ENCODE measurements at regions not wholly inside any gene's neighbourhood (a gene's known extent, or its start where the extent isn't known, plus 50 kb on each side); places are given as distances from the start of the nearest gene placed in this dataset.

DNA sequence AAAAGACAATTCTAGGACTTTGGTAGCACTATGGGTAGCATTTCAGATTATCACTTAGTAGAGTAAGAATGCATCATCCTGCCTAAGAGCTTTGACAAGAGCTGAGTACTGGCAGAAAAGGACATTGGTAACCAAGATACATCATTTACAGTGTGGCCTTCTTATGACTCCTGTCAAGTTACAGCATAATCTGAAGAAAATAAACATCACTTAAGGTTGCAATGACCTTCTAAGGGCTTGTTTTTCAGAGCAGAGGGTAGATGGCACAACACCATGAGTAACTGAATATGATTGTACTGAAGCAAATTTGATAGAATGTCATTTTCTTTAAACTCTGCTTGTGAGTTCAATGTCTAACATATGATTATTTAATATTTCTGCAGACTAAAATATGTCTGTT is 822.6 kb downstream of the TBC1D32 start:
- no peak overlapping the region for H3K4me3 ChIP-seq (ENCODE audit: control insufficient read depth, low read depth, low read length)
- TF ChIP-seq, protein P1, sequence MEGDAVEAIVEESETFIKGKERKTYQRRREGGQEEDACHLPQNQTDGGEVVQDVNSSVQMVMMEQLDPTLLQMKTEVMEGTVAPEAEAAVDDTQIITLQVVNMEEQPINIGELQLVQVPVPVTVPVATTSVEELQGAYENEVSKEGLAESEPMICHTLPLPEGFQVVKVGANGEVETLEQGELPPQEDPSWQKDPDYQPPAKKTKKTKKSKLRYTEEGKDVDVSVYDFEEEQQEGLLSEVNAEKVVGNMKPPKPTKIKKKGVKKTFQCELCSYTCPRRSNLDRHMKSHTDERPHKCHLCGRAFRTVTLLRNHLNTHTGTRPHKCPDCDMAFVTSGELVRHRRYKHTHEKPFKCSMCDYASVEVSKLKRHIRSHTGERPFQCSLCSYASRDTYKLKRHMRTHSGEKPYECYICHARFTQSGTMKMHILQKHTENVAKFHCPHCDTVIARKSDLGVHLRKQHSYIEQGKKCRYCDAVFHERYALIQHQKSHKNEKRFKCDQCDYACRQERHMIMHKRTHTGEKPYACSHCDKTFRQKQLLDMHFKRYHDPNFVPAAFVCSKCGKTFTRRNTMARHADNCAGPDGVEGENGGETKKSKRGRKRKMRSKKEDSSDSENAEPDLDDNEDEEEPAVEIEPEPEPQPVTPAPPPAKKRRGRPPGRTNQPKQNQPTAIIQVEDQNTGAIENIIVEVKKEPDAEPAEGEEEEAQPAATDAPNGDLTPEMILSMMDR (IDR thresholded peaks at IDR 0.05; ENCODE audit: control insufficient read depth, insufficient read depth, low read depth, low read length, missing control alignments) = no peak
- DNase-seq (ENCODE audit: low read depth) = no peak

DNA sequence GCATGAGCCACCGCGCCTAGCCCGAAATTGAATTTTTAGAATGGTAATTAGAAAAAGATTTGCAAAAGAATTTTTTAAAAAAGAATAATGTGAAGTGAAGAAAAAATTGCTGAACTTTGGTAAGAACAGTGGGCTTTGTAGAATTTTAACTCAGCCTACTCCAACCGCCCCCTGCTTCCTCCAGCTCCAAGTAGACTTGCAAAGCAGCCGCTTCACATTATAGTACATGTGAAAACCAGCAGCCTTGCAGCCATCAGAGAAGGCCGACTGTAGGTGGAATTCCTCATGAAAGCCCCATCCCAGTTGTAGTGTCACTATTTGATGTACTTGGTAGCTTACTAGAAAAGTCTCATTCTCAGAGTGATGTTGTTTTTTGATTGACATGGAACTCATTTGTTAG is 835.6 kb downstream of the TBC1D32 start:
- DNase-seq (ENCODE audit: low read depth) = no peak
- no peak overlapping the region for H3K4me3 ChIP-seq (ENCODE audit: control insufficient read depth, low read depth, low read length)
- TF ChIP-seq, protein P1 (IDR thresholded peaks at IDR 0.05; ENCODE audit: control insufficient read depth, insufficient read depth, low read depth, low read length, missing control alignments) = no peak

DNA sequence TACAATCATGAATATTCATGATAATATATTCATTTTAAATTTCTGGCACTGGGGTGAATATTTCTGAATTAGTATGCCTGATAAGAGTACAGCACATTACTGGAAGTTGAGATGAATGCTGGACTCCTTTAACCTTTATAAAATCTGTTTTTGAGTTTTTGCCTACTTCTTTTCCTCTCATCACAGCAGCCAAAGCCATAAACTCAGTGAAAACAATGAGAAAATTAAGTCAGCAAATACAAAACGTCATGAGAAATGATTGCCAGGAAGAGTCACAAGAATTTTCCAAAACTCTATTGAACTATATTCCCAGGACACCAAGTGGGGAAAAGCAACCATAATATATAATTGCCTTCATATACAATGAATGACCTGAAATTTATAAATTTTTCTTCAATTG is 837.6 kb downstream of the TBC1D32 start:
- TF ChIP-seq, protein P1 (IDR thresholded peaks at IDR 0.05; ENCODE audit: control insufficient read depth, insufficient read depth, low read depth, low read length, missing control alignments) = no peak
- H3K4me3 ChIP-seq (ENCODE audit: control insufficient read depth, low read depth, low read length) = no peak overlapping the region
- DNase-seq (ENCODE audit: low read depth) = no peak

DNA sequence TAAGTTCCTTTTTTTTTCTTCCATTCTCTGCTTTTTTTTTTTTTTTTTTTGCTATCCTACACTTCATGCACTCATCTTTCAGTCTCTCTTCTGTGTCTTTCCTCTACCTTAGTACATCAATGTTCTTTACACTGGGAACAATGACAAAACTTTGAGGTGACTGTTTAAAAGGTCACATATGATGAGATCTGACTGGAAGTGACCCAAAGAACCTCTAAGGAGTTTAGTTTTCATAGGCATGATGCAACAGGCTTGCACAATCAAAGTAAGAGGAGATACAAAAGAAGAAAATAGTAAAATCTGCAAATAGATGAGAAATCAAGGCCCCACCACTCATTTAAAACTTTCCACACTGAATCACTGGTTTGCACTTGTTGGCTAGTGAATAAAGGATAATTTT is 840.8 kb downstream of the TBC1D32 start:
- DNase-seq (ENCODE audit: low read depth) = no peak
- TF ChIP-seq, protein P1 (IDR thresholded peaks at IDR 0.05; ENCODE audit: control insufficient read depth, insufficient read depth, low read depth, low read length, missing control alignments) = no peak
- no peak overlapping the region for H3K4me3 ChIP-seq (ENCODE audit: control insufficient read depth, low read depth, low read length)

DNA sequence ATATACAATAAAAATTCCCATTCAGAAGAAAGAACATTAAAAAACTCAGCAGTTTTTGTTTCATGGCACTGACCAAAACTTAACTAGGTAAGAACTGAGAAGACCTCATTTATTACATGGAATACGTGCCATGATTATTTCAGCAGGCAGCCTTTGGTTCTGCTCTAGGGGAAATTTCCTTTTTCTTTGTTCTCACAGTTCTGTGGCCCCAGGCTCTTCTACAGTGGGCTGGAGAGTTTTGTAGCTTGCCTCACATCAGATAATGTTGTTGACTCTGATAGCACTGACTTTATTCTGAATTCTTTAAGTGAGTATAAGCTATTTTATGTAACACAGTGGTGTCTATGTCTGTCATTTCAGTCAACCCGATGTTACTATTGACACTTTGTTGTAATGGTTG is 844.3 kb downstream of the TBC1D32 start:
- TF ChIP-seq, protein P1 (IDR thresholded peaks at IDR 0.05; ENCODE audit: control insufficient read depth, insufficient read depth, low read depth, low read length, missing control alignments) = no peak
- no peak for DNase-seq (ENCODE audit: low read depth)
- no peak overlapping the region for H3K4me3 ChIP-seq (ENCODE audit: control insufficient read depth, low read depth, low read length)

DNA sequence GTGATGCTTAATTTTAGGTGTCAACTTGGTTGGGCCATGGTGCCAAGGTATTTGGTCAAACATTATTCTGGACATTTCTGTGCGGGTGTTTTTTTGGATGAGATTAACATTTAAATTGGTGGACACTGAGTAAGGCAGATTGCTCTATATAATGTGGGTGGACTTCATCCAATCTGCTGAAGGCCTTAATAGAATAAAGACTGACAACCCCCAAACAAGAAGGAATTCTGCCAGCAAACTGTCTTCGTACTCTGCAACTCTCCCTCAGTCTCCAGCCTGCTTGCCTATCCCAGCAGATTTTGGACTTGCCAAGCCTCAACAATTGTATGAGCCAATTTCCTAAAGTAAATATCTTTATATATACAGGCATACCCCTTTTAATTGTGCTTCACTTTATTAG is 850.1 kb downstream of the TBC1D32 start:
- DNase-seq (ENCODE audit: low read depth) = no peak
- no peak overlapping the region for H3K4me3 ChIP-seq (ENCODE audit: control insufficient read depth, low read depth, low read length)
- TF ChIP-seq, protein P1 (IDR thresholded peaks at IDR 0.05; ENCODE audit: control insufficient read depth, insufficient read depth, low read depth, low read length, missing control alignments) = no peak

DNA sequence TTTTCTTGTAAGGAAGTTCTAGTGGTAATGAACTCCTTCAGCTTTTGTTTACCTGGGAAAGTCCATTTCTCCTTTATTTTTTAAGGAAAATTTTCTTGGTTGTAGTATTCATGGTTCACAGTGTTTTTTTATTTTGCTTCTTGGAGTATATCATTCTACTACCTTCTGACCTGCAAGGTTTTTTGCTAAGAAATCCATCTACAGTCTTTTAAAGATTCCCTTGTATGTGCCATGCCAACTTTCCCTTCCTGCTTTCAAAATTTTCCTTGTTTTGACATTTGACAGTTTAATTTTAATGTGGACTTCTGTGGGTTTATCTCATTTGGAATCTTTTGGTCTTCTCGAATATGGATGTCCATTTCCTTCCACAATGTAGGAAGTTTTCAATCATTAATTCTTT is 855.6 kb downstream of the TBC1D32 start:
- TF ChIP-seq, protein P1 (IDR thresholded peaks at IDR 0.05; ENCODE audit: control insufficient read depth, insufficient read depth, low read depth, low read length, missing control alignments) = no peak
- no peak overlapping the region for H3K4me3 ChIP-seq (ENCODE audit: control insufficient read depth, low read depth, low read length)
- DNase-seq (ENCODE audit: low read depth) = no peak
